Left ventricle myocardium inferior (tissue), 1 donor: ENCODE measurements at regions not wholly inside any gene's neighbourhood (a gene's known extent, or its start where the extent isn't known, plus 50 kb on each side); places are given as distances from the start of the nearest gene placed in this dataset.

Experiments
- DNase-seq: peaks from one replicate; pipeline ENCODE4 v3.0.0-alpha.2; 2020
- H3K27ac ChIP-seq: fragments of 200-600 bp; replicated peaks from 2 replicates; pipeline ENCODE4 v1.8.0; 2021
- H3K27me3 ChIP-seq: fragments of 200-600 bp; 2 replicates; pipeline ENCODE4 v1.8.0; 2021; ENCODE audit warnings: low read depth
- H3K36me3 ChIP-seq: fragments of 200-600 bp; 2 replicates; pipeline ENCODE4 v1.8.0; 2021
- H3K4me1 ChIP-seq: fragments of 200-600 bp; 2 replicates; pipeline ENCODE4 v1.8.0; 2021
- H3K4me3 ChIP-seq: fragments of 200-600 bp; 2 replicates; pipeline ENCODE4 v1.8.0; 2021; ENCODE audit warnings: mild to moderate bottlenecking, moderate library complexity
- H3K9me3 ChIP-seq: fragments of 200-600 bp; replicated peaks from 2 replicates; pipeline ENCODE4 v1.8.0; 2021
- intact Hi-C: fragments of 100-400 bp; cut with micrococcal nuclease; formaldehyde crosslinking; loops from one replicate; pipeline ENCODE4 v1.11.0; 2022
- TF ChIP-seq, protein P1 (sequence below): fragments of 200-600 bp; IDR thresholded peaks from 2 replicates; pipeline ENCODE4 v1.8.0; 2021; ENCODE audit warnings: antibody characterized with exemption, mild to moderate bottlenecking, borderline replicate concordance
- donor health status: DM: no; HTN: yes; CAD: no; lungs with severe emphysema.

DNA sequence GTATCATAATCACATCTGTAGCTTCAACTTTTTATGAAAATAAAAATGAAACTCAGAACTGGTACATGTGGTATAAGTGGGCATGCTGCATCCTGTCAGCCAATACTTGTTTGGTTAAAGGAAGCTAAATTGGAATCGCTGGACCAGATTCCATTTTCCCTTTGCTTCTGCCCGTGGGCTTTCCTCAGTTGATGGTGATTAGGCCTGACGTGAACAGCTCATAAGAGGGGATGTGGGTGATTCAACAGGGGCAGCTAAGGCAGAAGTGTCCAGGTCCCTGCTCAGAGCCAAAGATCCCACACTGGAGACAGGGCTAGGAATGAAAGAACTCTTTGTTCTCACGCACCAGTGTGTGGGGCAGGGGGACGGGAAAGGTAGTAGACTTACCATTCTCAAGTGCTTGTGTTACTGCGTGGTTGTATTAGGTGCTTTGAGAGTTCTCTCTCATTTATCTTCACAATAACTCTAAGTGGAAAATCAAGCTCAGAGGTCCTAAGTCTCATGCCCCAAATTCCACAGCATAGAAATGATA, 63.2 kb upstream of the GUCY1A1 start:
- intact Hi-C loops = no loop called here
- H3K4me3 ChIP-seq = no peak overlapping the region
- no peaks in the 10 kb centered on the region for H3K36me3 ChIP-seq
- H3K9me3 ChIP-seq = no peaks in the 10 kb centered on the region
- no peak for DNase-seq
- TF ChIP-seq, protein P1, sequence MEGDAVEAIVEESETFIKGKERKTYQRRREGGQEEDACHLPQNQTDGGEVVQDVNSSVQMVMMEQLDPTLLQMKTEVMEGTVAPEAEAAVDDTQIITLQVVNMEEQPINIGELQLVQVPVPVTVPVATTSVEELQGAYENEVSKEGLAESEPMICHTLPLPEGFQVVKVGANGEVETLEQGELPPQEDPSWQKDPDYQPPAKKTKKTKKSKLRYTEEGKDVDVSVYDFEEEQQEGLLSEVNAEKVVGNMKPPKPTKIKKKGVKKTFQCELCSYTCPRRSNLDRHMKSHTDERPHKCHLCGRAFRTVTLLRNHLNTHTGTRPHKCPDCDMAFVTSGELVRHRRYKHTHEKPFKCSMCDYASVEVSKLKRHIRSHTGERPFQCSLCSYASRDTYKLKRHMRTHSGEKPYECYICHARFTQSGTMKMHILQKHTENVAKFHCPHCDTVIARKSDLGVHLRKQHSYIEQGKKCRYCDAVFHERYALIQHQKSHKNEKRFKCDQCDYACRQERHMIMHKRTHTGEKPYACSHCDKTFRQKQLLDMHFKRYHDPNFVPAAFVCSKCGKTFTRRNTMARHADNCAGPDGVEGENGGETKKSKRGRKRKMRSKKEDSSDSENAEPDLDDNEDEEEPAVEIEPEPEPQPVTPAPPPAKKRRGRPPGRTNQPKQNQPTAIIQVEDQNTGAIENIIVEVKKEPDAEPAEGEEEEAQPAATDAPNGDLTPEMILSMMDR = no peak
- H3K27me3 ChIP-seq = no peaks in the 10 kb centered on the region
- peaks cover 8% of the 10 kb centered on the region for H3K4me1 ChIP-seq
- H3K27ac ChIP-seq = no peak overlapping the region

DNA sequence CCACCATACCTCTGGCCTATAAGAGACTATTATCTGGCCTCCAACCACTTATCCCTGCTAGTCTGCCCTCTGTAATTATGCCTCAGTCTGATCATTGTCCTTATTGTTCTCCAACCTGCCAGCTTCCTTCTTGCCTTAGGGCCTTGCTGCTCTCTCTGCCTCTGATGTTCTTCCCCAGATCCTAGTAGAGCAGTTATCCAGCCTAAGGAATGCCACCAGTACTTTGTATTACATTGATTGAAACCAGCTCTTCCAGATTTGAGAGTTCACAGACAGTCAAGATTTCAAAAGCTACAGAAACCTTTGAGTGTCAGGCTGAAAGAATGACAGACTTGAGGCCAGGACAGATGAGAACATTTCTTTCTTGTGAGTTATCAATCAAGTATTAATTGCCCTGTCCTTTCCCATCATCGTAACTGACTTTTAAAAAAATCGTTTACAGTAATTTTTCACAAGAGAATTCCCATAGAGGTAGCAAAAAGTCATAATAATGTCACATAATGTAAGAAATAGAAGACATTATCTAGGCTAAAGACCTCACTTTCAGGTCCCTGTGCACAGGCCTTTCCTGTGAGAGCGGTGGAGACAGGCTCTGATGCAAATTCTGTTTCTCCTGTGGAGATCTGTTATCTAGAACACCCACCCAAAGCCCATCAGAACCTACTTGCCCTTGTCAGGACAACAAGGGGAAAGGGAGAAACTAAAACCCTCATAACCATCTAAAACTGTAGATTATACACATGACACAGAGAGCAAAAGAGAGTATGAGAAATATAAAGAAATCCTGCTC, 64.1 kb upstream of the GUCY1A1 start:
- Histone ChIP-seq H3K27me3 (no peaks in the 10 kb centered on the region), H3K27ac (no peak overlapping the region), H3K9me3 (no peaks in the 10 kb centered on the region), H3K4me1 (peaks cover 8% of the 10 kb centered on the region), H3K4me3 (no peak overlapping the region), H3K36me3 (no peaks in the 10 kb centered on the region)
- TF ChIP-seq, protein P1 = no peak
- DNase-seq = no peak
- intact Hi-C loops = no loop called here

DNA sequence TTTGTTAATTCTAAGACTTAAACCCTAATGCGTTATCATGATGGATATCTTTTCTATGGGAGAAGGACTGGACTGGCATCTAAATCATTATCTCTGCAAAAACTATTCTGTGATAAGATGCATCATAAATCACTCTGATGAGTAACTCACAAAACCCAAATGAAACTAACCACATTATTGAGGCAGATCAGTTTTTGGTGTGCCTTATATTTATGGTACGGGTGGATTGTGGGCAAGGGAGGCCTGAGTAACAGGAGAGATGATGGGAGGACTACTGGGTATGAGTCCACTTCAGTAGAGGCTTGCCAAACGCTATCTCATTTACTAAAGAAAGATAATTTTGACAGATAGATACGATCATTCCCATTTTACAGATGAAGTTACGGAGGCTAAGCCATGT, 66.4 kb upstream of the GUCY1A1 start:
- no peak overlapping the region for H3K4me3 ChIP-seq
- TF ChIP-seq, protein P1 = no peak
- intact Hi-C loops = no loop called here
- H3K27ac ChIP-seq = no peak overlapping the region
- H3K27me3 ChIP-seq = no peaks in the 10 kb centered on the region
- H3K36me3 ChIP-seq = no peaks in the 10 kb centered on the region
- peaks cover 11% of the 10 kb centered on the region for H3K4me1 ChIP-seq
- no peak for DNase-seq
- H3K9me3 ChIP-seq = no peaks in the 10 kb centered on the region

DNA sequence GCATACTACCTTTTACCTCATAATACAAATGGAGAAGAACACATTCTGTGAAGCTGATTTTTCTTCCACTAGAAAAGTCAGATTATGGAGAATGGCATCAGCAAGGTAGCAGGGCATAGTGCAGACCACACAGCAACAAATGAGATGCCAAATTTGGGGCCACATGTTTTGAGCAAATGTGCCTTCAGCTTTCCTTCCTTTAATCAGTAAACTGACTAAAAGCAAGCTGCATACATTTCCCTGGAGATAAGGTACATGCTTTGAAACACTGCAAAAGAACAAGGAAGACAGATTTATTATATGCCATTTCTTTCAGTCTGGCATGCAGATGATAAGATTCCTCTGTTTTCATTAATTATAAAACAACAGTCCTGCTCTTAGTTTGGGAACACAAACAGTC, 67.1 kb upstream of the GUCY1A1 start:
- H3K27me3 ChIP-seq = no peaks in the 10 kb centered on the region
- peaks cover 5% of the 10 kb centered on the region for H3K4me1 ChIP-seq
- intact Hi-C loops = no loop called here
- no peak overlapping the region for H3K27ac ChIP-seq
- TF ChIP-seq, protein P1 = no peak
- H3K36me3 ChIP-seq = no peaks in the 10 kb centered on the region
- H3K9me3 ChIP-seq = no peaks in the 10 kb centered on the region
- no peak overlapping the region for H3K4me3 ChIP-seq
- DNase-seq = no peak

DNA sequence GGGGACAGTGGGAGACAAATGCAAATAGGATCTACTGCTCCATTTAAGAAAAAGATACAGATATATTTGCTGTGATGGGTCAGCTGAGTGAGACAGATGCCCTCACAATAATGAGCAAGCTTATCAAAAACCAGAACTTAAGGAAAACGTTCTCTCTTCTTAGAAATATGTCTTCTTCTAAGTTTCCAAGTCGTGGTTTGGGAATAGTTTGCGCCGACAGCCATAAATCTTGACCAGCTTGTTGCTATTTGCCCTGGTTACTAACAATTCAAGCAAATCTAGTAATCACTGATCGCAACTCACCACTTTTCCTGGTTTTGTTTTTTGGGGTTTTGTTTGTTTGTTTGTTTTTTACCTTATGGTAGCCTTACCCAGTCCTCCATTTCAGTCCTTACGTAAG, 67.6 kb upstream of the GUCY1A1 start:
- intact Hi-C loops = no loop called here
- DNase-seq = no peak
- TF ChIP-seq, protein P1 = no peak
- Histone ChIP-seq H3K9me3 (no peaks in the 10 kb centered on the region), H3K4me3 (no peak overlapping the region), H3K27me3 (no peaks in the 10 kb centered on the region), H3K36me3 (no peaks in the 10 kb centered on the region), H3K27ac (no peak overlapping the region), H3K4me1 (peaks cover 4% of the 10 kb centered on the region)
